ENCODE measurements at regions not wholly inside any gene's neighbourhood (a gene's known extent, or its start where the extent isn't known, plus 50 kb on each side); places are given as distances from the start of the nearest gene placed in this dataset.

GRCh38 chr4:102438396-102439235, 62.5 kb upstream of the NFKB1 start:
- in situ Hi-C loops (cut with HindIII; ENCODE audit: low pct_ligation_motif_present, low pct_unique_long_range_greater_than_20kb, low sequenced_read_pairs) = no loop called here
- DNase-seq = no peak

- no peak for DNase-seq
- in situ Hi-C loops (cut with HindIII; ENCODE audit: low pct_ligation_motif_present, low pct_unique_long_range_greater_than_20kb, low sequenced_read_pairs) = no loop called here
These were observed 61.9 kb upstream of the NFKB1 start for GRCh38 chr4:102439236-102439614.

GRCh38 chr4:102439812-102440211, 61.3 kb upstream of the NFKB1 start:
- no peak for DNase-seq
- in situ Hi-C loops (cut with HindIII; ENCODE audit: low pct_ligation_motif_present, low pct_unique_long_range_greater_than_20kb, low sequenced_read_pairs) = no loop called here

- in situ Hi-C loops (cut with HindIII; ENCODE audit: low pct_ligation_motif_present, low pct_unique_long_range_greater_than_20kb, low sequenced_read_pairs) = no loop called here
- no peak for DNase-seq
These were observed 60.7 kb upstream of the NFKB1 start for GRCh38 chr4:102440498-102440897.

- in situ Hi-C loops (cut with HindIII; ENCODE audit: low pct_ligation_motif_present, low pct_unique_long_range_greater_than_20kb, low sequenced_read_pairs) = no loop called here
- DNase-seq = no peak
These were observed 58.9 kb upstream of the NFKB1 start for GRCh38 chr4:102441978-102442911.

GRCh38 chr4:102444752-102445151, 56.4 kb upstream of the NFKB1 start:
- no peak for DNase-seq
- in situ Hi-C loops (cut with HindIII; ENCODE audit: low pct_ligation_motif_present, low pct_unique_long_range_greater_than_20kb, low sequenced_read_pairs) = no loop called here

- in situ Hi-C loops (cut with HindIII; ENCODE audit: low pct_ligation_motif_present, low pct_unique_long_range_greater_than_20kb, low sequenced_read_pairs) = no loop called here
- no peak for DNase-seq
These were observed 55.9 kb upstream of the NFKB1 start for GRCh38 chr4:102445213-102445612.

- no peak for DNase-seq
- in situ Hi-C loops (cut with HindIII; ENCODE audit: low pct_ligation_motif_present, low pct_unique_long_range_greater_than_20kb, low sequenced_read_pairs) = no loop called here
These were observed 53.7 kb upstream of the NFKB1 start for GRCh38 chr4:102447413-102447812.

GRCh38 chr4:102449751-102450352, 51.3 kb upstream of the NFKB1 start:
- DNase-seq = peak; percentile 61
- in situ Hi-C loops (cut with HindIII; ENCODE audit: low pct_ligation_motif_present, low pct_unique_long_range_greater_than_20kb, low sequenced_read_pairs) = no loop called here

- no peak for DNase-seq
- in situ Hi-C loops (cut with HindIII; ENCODE audit: low pct_ligation_motif_present, low pct_unique_long_range_greater_than_20kb, low sequenced_read_pairs) = no loop called here
These were observed 49.9 kb upstream of the NFKB1 start for GRCh38 chr4:102451266-102451665.

Measured in ACHN (cell line).